Astrocyte (in vitro differentiated cells and primary cell): ENCODE measurements at regions not wholly inside any gene's neighbourhood (a gene's known extent, or its start where the extent isn't known, plus 50 kb on each side); places are given as distances from the start of the nearest gene placed in this dataset.

Experiments
- EZH2 ChIP-seq: IDR thresholded peaks from 2 replicates; pipeline ENCODE4 v1.6.1; 2012; ENCODE audit warnings: mild to moderate bottlenecking, low read length, inconsistent platforms; ENCODE audit not compliant: insufficient read depth
- TF ChIP-seq, protein P1 (sequence below): IDR thresholded peaks from 2 replicates; pipeline ENCODE4 v1.5.1; 2011; ENCODE audit warnings: low read depth, mild to moderate bottlenecking, inconsistent platforms, low read length, moderate library complexity; ENCODE audit not compliant: insufficient read depth

DNA sequence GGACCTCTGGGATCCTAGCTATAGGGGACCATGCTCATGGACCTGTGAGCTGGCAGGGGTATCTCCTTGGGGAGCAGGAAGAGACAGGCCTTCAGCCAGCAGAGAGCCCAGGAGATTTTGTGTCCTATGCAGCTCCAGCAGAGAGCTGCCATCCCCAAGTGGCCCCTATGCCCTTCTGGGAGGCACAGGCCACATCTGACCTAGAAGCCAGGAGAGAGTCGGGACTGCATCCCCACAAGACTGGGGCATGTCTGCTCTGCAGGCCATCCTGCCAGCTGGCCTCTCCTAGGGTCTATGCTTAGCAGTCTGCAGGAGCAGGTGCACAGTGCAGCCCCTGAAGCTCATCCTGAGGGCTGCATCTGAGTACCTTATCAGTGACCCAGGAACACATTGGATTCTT, 279.5 kb downstream of the KIF2B start:
- TF ChIP-seq, protein P1, sequence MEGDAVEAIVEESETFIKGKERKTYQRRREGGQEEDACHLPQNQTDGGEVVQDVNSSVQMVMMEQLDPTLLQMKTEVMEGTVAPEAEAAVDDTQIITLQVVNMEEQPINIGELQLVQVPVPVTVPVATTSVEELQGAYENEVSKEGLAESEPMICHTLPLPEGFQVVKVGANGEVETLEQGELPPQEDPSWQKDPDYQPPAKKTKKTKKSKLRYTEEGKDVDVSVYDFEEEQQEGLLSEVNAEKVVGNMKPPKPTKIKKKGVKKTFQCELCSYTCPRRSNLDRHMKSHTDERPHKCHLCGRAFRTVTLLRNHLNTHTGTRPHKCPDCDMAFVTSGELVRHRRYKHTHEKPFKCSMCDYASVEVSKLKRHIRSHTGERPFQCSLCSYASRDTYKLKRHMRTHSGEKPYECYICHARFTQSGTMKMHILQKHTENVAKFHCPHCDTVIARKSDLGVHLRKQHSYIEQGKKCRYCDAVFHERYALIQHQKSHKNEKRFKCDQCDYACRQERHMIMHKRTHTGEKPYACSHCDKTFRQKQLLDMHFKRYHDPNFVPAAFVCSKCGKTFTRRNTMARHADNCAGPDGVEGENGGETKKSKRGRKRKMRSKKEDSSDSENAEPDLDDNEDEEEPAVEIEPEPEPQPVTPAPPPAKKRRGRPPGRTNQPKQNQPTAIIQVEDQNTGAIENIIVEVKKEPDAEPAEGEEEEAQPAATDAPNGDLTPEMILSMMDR, result no peak
- TF ChIP-seq EZH2, result no peak
